Ureter (tissue), 1 donor: ENCODE measurements at regions not wholly inside any gene's neighbourhood (a gene's known extent, or its start where the extent isn't known, plus 50 kb on each side); places are given as distances from the start of the nearest gene placed in this dataset.
"Not testable (repeated sequence)": the region's sequence is repeated elsewhere in the genome, so short reads cannot be mapped to it uniquely, and the experiment has no call there.

Source experiments
- DNase-seq: peaks from one replicate; pipeline ENCODE4 v3.0.0-alpha.2; 2020; ENCODE audit warnings: low spot score
- donor health status: DM: yes; HTN: yes; CAD: no.

GRCh38 chr1:149157409-149157808, 54.1 kb upstream of the NBPF9 start:
- not testable (repeated sequence) for DNase-seq

DNA sequence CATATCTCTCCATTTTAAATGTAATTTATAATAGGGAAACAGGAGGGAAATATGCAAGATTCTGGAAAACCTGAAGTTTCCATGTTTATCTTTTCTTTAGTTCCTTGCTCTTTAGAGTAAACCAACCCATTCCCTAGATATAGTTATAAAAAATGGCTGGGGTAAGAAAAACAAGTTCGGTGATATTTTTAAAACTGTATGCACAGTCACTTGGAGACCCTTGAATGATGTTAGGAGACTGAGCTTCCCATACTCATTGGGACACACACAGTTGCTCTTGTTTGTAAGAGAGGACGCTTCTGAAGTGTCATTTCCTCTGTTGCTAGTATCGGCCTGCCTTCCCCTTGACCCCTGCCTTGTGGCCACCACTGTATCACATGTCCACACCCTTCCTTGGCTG, 55.0 kb upstream of the NBPF9 start:
- not testable (repeated sequence) for DNase-seq

GRCh38 chr1:149163063-149163444, 59.7 kb upstream of the NBPF9 start:
- DNase-seq, result not testable (repeated sequence)

GRCh38 chr1:149174765-149175164, 71.4 kb upstream of the NBPF9 start:
- not testable (repeated sequence) for DNase-seq

DNA sequence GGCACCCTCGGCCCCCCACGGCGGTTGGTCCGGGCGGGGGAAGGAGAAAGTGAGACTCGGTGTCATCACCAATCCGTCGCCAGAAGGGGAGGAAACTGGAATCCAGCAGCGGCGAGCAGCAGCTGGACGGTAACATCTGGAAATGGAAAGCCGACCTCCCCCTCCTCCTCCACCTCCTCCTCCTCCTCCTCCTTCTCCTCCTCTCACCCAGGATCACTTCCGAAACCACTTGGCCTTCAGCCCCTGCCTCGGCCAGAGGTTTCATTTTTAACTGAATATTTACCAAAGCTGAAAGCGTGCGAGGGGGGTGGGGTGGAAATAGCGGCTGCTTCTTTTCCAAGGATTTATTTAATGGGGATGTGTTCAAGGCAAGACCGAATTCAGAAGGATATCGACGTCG, 72.5 kb upstream of the NBPF9 start:
- DNase-seq, result peak; percentile 43

DNA sequence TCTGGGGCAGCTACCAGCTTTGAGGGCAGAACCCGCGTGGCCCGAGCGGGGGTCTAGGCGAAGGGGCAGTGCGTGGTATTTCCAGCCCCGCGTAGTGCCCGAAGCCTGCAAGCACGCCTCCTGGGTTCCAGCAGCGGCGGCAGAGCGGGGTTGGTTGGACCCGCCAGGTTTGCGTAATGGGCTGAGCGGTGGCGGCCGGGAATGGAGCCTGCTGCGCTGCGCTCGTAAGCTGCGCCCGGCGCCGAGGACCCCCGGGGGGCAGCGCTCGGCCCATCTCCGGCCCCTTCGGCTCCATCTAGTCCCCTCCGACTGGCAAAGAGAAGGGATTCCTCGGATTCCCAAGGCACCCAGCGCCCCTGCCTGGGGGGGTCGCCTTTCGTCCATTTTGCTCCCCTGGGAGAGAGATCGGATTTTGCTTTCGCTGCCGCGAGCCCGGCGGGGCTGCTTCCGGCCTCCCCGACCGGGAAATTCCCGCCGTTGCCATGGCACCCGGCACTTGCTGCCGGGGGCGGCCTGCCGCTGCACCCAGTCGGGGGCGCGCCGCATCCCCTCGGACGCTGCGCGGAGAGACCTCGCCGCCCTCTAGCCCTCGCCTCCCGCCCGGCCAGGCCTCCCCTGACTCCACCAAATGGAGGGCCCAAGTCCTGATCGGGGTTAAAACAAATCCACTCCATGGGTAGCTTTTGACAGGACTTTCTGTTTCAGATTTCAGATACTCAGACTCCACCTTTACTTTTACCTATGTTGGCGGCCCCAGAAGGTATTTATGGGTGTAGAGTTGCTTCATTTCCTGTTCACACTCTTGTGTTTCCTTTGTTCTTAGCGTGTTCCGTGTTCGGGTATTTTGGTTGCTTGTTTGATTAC, 73.3 kb upstream of the NBPF9 start:
- DNase-seq, result peak; percentile 50

DNA sequence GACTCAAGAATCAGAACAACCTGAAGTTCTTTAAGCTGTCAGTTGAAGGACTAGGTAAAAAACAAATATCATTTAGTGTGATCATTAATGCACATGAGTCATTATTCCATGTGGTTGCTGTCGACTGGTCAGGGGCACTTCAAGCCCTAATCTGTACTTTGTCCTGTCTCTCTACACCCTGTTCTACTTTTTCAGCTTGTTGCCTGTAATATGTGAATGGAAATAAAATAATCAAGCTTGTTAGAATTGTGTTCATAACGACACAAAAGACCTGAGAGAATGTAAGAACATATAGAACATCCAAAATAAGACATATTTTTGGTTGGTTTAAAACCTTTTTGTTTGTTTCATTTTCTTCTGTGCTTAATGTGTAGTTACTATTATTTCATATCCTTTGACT, 87.4 kb upstream of the NBPF9 start:
- DNase-seq, result not testable (repeated sequence)

GRCh38 chr1:149196651-149197050, 93.3 kb upstream of the NBPF9 start:
- not testable (repeated sequence) for DNase-seq

GRCh38 chr1:149200567-149200966, 97.2 kb upstream of the NBPF9 start:
- not testable (repeated sequence) for DNase-seq

GRCh38 chr1:149202283-149202682, 98.9 kb upstream of the NBPF9 start:
- DNase-seq, result not testable (repeated sequence)

DNA sequence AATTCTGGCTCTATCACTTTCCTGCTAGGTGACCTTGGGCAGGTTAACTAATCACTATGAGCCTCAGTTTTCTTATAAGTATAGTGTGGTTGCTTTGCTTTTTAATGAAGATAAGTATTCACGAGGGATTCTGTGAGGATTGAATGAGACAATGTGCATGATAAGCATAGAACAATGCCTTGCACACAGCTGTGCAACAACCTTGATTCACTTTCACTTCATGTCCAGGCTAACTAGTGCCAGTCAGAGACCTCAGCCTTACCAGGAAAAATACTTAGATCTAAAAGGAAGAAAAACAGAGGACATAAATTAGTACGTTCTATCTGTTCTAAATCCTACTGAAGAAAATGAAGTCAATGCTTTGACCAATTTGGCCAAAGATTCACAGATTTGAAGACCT, 101.0 kb upstream of the NBPF9 start:
- DNase-seq, result not testable (repeated sequence)

DNA sequence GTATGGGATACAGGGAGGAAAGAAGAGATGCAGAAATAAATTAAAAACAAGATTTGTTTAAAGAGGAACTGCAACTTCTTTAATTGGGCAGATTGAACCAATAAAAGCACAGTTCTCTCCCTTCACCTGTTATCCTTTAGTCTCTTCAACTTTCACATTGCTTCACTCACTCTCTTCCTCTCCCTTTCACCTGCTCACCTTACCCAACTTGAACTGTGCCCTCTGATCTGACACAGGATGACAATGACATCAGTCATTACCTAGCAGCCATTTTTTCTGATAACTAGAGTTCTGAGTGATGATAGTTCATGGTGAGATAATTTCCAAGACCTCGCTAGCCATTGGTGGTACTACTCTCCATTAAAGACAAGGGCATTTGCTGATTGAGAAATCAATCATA, 105.5 kb upstream of the NBPF9 start:
- DNase-seq, result not testable (repeated sequence)

GRCh38 chr1:149211757-149212420, 108.5 kb upstream of the NBPF9 start:
- DNase-seq, result not testable (repeated sequence)

- not testable (repeated sequence) for DNase-seq
Measured at GRCh38 chr1:149212946-149213345, 109.6 kb upstream of the NBPF9 start.

DNA sequence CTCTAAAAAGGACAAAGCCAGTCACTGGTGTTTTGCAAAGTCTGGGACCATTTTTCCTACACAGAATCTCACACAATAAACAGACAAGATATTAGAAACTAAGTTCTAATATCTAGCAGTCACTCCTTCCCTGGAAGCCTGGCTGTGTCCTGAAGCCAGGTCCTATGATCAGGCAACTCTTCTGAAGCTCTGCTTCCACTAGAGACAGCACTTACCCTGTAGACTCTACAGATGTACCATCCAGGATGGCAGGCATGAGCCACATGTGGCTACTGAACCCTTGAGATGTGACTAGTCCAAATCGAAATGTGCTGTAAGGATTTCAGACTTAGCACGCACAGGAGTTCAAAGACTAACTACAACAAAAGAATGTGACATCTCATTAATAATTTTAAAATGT, 110.3 kb upstream of the NBPF9 start:
- not testable (repeated sequence) for DNase-seq

DNA sequence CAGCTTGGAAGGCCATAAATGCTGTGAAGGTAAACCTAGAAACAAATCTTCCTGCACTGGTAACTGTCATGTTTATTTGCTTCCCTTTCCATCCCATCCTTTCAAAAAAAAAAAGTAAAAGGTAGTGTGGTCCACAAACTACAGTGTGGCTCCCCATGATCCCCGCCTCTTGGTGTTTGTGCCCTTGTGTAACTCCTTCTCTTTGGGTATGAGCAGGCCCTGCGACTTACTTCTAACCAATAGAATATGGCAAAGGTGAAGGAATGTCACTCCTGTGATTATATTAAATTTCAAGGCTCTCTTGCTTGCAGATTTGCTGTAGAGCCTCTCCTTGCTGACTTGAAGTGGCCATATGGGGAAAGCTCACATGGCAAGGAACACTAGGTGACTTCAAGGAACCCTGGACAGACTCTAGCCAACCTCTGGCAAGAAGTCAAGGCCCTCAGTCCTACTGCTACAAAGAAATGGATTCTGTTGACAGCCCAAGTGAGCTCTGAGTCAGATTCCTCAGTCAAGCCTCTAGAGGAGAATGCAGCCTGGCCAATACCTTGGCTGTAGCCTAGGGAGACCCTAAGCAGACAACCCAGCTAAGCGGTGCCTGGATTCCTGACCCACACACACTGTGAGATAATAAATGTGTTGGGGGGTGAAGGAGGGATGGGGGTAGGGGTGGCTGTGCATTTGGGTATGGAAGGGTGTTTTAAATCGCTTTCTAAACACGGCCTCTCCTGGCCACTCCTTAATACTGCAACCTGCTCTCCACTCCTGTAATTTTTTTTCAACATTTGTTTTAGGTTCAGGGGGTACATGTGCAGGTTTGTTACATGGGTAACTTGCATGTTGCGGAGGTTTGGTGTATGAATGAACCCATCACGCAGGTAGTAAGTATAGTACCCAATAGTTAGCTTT, 115.0 kb upstream of the NBPF9 start:
- not testable (repeated sequence) for DNase-seq

GRCh38 chr1:149219539-149219938, 116.2 kb upstream of the NBPF9 start:
- not testable (repeated sequence) for DNase-seq

DNA sequence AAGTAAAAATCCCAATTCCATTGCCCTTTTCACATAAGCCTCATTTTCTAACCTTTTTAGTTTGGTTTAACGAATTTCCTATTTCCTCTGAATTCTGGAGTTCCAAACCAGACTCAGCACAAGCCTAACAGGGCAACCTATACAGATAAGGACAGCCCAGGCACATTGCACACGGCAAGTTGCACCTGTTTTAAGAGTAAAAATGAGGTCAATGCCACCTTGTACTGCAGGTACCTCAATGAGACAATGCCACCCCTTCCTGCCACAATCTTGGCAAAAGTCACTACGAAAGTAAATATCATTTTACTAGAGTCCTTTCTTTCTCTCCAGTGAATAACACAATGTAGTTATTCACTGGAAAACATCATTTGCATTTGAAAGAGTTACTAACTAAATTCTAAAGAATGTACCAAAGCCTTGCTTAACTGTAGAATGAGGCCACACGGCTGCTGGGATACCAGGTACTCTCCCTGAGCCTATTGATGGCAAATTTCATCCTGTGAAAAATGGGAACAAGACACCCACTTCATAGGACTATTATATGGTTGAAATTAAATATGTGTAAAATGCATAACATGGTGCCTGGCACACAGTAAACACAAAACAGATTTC, 117.2 kb upstream of the NBPF9 start:
- DNase-seq, result not testable (repeated sequence)

DNA sequence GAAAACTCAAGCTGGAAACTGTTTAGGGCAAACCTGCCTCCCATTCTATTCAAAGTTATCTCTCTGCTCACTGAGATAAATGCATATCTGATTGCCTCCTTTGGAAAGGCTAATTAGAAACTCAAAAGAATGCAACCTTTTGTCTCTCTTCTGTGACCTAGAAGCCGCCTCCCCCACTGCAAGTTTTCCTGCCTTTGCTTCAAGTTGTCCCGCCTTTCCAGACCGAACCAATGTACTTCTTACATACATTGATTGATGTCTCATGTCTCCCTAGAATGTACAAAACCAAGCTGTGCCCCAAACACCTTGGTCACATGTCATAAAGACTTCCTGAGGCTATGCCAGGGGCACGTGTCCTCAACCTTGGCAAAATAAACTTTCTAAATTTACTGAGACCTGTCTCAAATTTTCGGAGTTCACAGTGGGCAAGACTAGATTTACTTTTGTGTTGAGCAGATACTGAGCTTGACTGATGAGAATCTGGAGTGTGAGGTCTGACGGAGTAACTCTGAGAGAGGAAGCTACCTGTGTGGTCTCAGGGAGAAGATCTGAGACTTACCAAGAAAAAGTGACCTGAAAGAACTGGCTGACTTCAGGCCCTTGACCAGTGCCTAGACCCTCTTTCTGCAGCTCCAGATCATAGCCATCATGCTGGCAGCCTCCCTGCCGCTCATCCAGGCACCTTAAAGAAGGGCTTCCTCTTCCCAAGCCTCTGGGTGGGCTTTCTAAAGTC, 124.7 kb upstream of the NBPF9 start:
- DNase-seq, result not testable (repeated sequence)

- not testable (repeated sequence) for DNase-seq
Measured at GRCh38 chr1:149228672-149229585, 125.6 kb upstream of the NBPF9 start.
